ENCODE measurements at regions not wholly inside any gene's neighbourhood (a gene's known extent, or its start where the extent isn't known, plus 50 kb on each side); places are given as distances from the start of the nearest gene placed in this dataset.
"Not testable (repeated sequence)": the region's sequence is repeated elsewhere in the genome, so short reads cannot be mapped to it uniquely, and the experiment has no call there.

DNA sequence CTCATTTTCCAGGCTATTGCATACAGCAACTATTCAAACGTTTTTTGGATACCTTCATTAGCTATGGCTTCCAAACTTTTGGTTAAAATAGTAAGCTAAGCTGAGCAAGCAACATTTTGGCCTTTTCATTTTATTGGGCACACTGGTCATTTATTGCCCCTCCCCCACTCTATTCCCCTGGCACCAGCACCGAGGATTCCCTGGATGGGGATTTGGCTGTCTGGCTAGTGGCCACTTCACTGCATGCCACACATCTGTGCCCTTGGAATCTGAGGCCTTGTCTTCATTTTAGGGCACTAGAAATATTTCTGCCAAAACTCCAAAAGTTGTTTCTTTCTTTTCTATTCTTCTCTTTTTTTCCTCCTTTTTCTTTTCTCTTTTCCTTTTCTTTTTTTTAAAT is 980.7 kb downstream of the LTN1 start:
- TF ChIP-seq, protein P1, sequence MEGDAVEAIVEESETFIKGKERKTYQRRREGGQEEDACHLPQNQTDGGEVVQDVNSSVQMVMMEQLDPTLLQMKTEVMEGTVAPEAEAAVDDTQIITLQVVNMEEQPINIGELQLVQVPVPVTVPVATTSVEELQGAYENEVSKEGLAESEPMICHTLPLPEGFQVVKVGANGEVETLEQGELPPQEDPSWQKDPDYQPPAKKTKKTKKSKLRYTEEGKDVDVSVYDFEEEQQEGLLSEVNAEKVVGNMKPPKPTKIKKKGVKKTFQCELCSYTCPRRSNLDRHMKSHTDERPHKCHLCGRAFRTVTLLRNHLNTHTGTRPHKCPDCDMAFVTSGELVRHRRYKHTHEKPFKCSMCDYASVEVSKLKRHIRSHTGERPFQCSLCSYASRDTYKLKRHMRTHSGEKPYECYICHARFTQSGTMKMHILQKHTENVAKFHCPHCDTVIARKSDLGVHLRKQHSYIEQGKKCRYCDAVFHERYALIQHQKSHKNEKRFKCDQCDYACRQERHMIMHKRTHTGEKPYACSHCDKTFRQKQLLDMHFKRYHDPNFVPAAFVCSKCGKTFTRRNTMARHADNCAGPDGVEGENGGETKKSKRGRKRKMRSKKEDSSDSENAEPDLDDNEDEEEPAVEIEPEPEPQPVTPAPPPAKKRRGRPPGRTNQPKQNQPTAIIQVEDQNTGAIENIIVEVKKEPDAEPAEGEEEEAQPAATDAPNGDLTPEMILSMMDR (IDR thresholded peaks at IDR 0.05), result not testable (repeated sequence)
- TF ChIP-seq POLR2AphosphoS5, POLR2A, EP300 (IDR thresholded peaks at IDR 0.05): not testable (repeated sequence)
